ENCODE measurements at regions not wholly inside any gene's neighbourhood (a gene's known extent, or its start where the extent isn't known, plus 50 kb on each side); places are given as distances from the start of the nearest gene placed in this dataset.

- Histone ChIP-seq H3K4me3 (no peak overlapping the region), H3K4me1 (replicated peaks in 1 of 2) (peaks cover 2 to 12% of the 10 kb centered on the region in 2 donors), H3K27ac (no peak overlapping the region)
- 48 to 100% (median 76%) methylated on average over 2 of the region's 2 CpGs; no CpG with 5 or more reads in 4 of the 10 experiments for WGBS, 10 experiments
- in situ Hi-C loops (cut with MboI; ENCODE audit: low pct_unique_long_range_greater_than_20kb in 2 of 9, low sequenced_read_pairs in 9 of 9, unreplicated experiment in 9 of 9) = no loop called here
- ATAC-seq (replicated peaks in 6 of 8) = peak in 3 of 8 experiments; percentile 54 to 84 (median 80)
Measured at GRCh38 chr10:33112831-33113455, 154.9 kb upstream of the ITGB1 start.

DNA sequence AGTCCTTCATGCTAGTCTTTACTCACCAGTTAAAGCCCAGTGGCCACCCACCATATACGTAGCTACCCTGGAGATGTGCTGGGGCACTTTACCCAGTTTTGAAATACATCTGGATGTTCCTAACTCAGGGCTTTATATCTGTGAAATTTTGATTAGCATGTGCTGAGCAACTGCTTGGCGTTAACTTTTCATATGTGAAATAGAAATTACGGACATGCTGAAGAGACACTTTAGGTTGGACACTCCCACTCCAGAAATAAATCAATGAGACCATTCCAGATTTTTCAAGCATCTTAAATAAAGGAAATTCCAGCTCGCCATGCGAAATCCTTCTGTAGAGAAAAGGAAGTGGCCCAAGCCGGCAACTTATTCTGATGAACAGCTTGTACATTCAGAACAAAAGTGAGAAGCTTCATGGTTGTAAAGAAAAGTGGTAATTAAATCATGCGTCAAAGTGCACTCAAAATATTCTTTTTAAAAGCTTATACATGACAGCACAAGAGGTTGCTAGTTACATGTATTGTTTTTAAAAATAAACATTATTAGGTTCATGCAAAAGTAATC lies 153.5 kb upstream of the ITGB1 start:
- no peak overlapping the region for H3K4me3 ChIP-seq
- no peak overlapping the region for H3K27ac ChIP-seq
- H3K4me1 ChIP-seq (replicated peaks in 1 of 2) = peaks cover 3 to 12% of the 10 kb centered on the region in 2 donors
- WGBS, 10 experiments = 79 to 100% (median 96%) methylated on average over 2 to 7 of the region's 7 CpGs; no CpG with 5 or more reads in 1 of the 10 experiments
- ATAC-seq (replicated peaks in 6 of 8) = no peak
- in situ Hi-C loops (cut with MboI; ENCODE audit: low pct_unique_long_range_greater_than_20kb in 2 of 9, low sequenced_read_pairs in 9 of 9, unreplicated experiment in 9 of 9) = no loop called here

- in situ Hi-C loops (cut with MboI; ENCODE audit: low pct_unique_long_range_greater_than_20kb in 2 of 9, low sequenced_read_pairs in 9 of 9, unreplicated experiment in 9 of 9) = no loop called here
- no peak overlapping the region for H3K4me3 ChIP-seq
- H3K4me1 ChIP-seq (replicated peaks in 1 of 2) = peaks cover 3 to 12% of the 10 kb centered on the region in 2 donors
- ATAC-seq (replicated peaks in 6 of 8) = no peak
- 50 to 94% (median 83%) methylated on average over 1 to 7 of the region's 7 CpGs; no CpG with 5 or more reads in 1 of the 10 experiments for WGBS, 10 experiments
- H3K27ac ChIP-seq = no peak overlapping the region
Measured at GRCh38 chr10:33109788-33110469, 151.9 kb upstream of the ITGB1 start.

DNA sequence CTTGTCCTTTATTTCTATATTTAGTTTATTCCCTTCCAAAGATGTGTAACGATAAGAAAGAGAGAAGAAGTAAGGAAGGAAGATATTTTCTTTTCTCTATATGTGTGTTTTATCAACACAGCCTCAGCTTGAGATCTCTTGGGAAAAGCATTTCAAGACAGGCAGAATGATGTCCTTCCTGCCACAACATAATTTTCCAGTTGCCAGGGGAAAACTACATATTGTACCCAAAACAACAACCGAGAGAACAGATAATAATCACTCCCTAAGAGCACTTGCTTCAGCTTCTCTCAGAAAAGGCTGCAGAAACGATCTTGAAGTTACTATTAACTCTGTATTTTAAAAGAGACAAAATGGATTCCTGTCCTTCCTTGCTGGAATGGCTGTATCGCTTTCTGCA lies 151.4 kb upstream of the ITGB1 start:
- in situ Hi-C loops (cut with MboI; ENCODE audit: low pct_unique_long_range_greater_than_20kb in 2 of 9, low sequenced_read_pairs in 9 of 9, unreplicated experiment in 9 of 9) = no loop called here
- Histone ChIP-seq H3K4me3 (no peak overlapping the region), H3K27ac (no peak overlapping the region), H3K4me1 (replicated peaks in 1 of 2) (peaks cover 3 to 12% of the 10 kb centered on the region in 2 donors)
- ATAC-seq (replicated peaks in 6 of 8) = no peak
- 58 to 100% (median 69%) methylated on average over 2 to 4 of the region's 4 CpGs; no CpG with 5 or more reads in 2 of the 10 experiments for WGBS, 10 experiments

DNA sequence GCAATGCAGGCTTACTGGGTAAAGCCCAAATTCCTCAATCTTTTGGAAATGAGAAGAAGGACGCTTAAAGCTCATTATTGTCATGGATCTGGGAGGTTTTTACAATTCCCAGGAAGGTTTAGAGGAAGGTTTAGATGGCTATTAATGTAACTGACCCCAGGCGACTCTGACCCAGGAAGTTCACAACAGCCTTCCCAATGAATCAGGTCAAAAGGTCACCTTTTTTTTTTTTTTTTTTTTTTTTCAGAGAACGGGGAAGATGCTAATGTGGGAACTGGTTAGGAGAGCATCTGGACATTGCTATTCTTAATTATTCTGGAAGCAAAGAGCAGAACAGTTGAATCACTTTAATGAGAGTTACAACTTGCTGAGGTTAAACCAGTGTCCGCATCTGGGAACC lies 149.9 kb upstream of the ITGB1 start:
- 27 to 93% (median 45%) methylated on average over 1 to 4 of the region's 4 CpGs; no CpG with 5 or more reads in 1 of the 10 experiments for WGBS, 10 experiments
- Histone ChIP-seq H3K27ac (no peak overlapping the region), H3K4me1 (replicated peaks in 1 of 2) (peaks cover 3 to 10% of the 10 kb centered on the region in 2 donors), H3K4me3 (no peak overlapping the region)
- in situ Hi-C loops (cut with MboI; ENCODE audit: low pct_unique_long_range_greater_than_20kb in 2 of 9, low sequenced_read_pairs in 9 of 9, unreplicated experiment in 9 of 9) = no loop called here
- ATAC-seq (replicated peaks in 6 of 8) = no peak

DNA sequence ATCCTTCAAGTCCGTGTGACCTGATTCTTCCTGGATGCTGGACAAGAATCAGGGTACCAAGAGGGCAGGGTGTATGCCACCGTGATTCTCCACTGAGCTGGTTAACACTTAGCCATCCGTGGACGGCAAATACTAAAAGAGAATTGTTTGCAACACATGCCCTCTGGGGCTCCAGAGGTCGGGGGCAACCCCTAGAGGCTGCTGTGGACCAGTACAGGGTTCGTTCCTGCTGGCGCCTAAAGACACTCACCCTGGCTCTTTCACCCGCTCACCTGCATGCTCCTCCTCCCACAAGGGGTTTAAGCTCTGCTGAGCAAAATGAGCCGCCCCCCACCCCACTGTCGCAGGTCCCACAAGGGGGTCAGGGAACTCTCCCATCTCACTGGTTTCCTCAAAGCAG lies 148.7 kb upstream of the ITGB1 start:
- no peak for ATAC-seq (replicated peaks in 6 of 8)
- 64 to 100% (median 83%) methylated on average over 2 to 5 of the region's 10 CpGs; no CpG with 5 or more reads in 3 of the 10 experiments for WGBS, 10 experiments
- Histone ChIP-seq H3K4me1 (replicated peaks in 1 of 2) (peaks cover 3% of the 10 kb centered on the region in 2 donors), H3K4me3 (no peak overlapping the region), H3K27ac (no peak overlapping the region)
- in situ Hi-C loops (cut with MboI; ENCODE audit: low pct_unique_long_range_greater_than_20kb in 2 of 9, low sequenced_read_pairs in 9 of 9, unreplicated experiment in 9 of 9) = no loop called here

DNA sequence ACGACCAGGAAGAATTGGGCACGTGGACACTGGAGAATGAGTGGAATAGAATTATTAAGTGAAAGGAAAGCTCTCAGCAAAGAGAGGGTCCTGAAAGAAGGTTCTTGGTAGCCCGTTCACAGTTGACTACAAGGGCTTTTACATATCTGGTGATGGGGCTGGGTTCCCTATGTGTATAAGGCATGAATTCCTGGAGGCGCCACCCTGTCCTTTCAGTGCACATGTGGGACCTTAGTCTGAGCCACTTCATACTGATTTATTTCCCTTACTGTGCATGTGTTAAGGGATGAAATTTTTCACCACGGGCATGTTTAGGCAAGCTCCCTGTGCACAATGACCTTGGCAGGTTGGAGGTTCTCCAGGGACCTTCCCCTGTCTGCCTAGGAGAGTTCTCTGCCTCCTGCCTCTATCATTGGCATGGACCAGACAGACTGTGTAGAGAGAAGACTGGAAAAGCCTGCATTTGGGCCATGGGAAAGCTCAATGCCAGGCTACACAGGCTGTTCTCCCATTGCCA lies 145.9 kb upstream of the ITGB1 start:
- peak in 2 of 8 experiments; percentile 58 to 71 for ATAC-seq (replicated peaks in 6 of 8)
- in situ Hi-C loops (cut with MboI; ENCODE audit: low pct_unique_long_range_greater_than_20kb in 2 of 9, low sequenced_read_pairs in 9 of 9, unreplicated experiment in 9 of 9) = no loop called here
- Histone ChIP-seq H3K27ac (no peak overlapping the region), H3K4me1 (replicated peaks in 1 of 2) (peaks cover 0 to 3% of the 10 kb centered on the region in 2 donors), H3K4me3 (no peak overlapping the region)
- 31 to 100% (median 56%) methylated on average over 1 to 4 of the region's 5 CpGs; no CpG with 5 or more reads in 2 of the 10 experiments for WGBS, 10 experiments

GRCh38 chr10:33102071-33102470 lies 144.0 kb upstream of the ITGB1 start:
- 40 to 100% (median 73%) methylated on average over 1 to 5 of the region's 5 CpGs; no CpG with 5 or more reads in 3 of the 10 experiments for WGBS, 10 experiments
- no peak overlapping the region for H3K27ac ChIP-seq
- in situ Hi-C loops (cut with MboI; ENCODE audit: low pct_unique_long_range_greater_than_20kb in 2 of 9, low sequenced_read_pairs in 9 of 9, unreplicated experiment in 9 of 9) = no loop called here
- ATAC-seq (replicated peaks in 6 of 8) = no peak
- no peak overlapping the region for H3K4me3 ChIP-seq
- H3K4me1 ChIP-seq (replicated peaks in 1 of 2) = no peaks in the 10 kb centered on the region

GRCh38 chr10:33101392-33101787 lies 143.4 kb upstream of the ITGB1 start:
- Histone ChIP-seq H3K4me3 (no peak overlapping the region), H3K4me1 (replicated peaks in 1 of 2) (no peaks in the 10 kb centered on the region), H3K27ac (no peak overlapping the region)
- in situ Hi-C loops (cut with MboI; ENCODE audit: low pct_unique_long_range_greater_than_20kb in 2 of 9, low sequenced_read_pairs in 9 of 9, unreplicated experiment in 9 of 9) = no loop called here
- no peak for ATAC-seq (replicated peaks in 6 of 8)
- WGBS, 10 experiments = 62 to 88% (median 73%) methylated on average over 2 to 3 of the region's 3 CpGs; no CpG with 5 or more reads in 1 of the 10 experiments

- H3K27ac ChIP-seq = no peak overlapping the region
- ATAC-seq (replicated peaks in 6 of 8) = peak in 5 of 8 experiments; percentile 23 to 83 (median 56)
- no peaks in the 10 kb centered on the region for H3K4me1 ChIP-seq (replicated peaks in 1 of 2)
- in situ Hi-C loops (cut with MboI; ENCODE audit: low pct_unique_long_range_greater_than_20kb in 2 of 9, low sequenced_read_pairs in 9 of 9, unreplicated experiment in 9 of 9) = no loop called here
- H3K4me3 ChIP-seq = no peak overlapping the region
- WGBS, 10 experiments = 0 to 100% (median 100%) methylated on average over 1 of the region's 1 CpG; no CpG with 5 or more reads in 3 of the 10 experiments
Measured at GRCh38 chr10:33100781-33101391, 142.9 kb upstream of the ITGB1 start.

GRCh38 chr10:33099748-33100147 lies 141.7 kb upstream of the ITGB1 start:
- 0 to 100% (median 50%) methylated on average over 1 of the region's 1 CpG; no CpG with 5 or more reads in 4 of the 10 experiments for WGBS, 10 experiments
- H3K4me3 ChIP-seq = no peak overlapping the region
- ATAC-seq (replicated peaks in 6 of 8) = no peak
- H3K4me1 ChIP-seq (replicated peaks in 1 of 2) = no peaks in the 10 kb centered on the region
- no peak overlapping the region for H3K27ac ChIP-seq
- in situ Hi-C loops (cut with MboI; ENCODE audit: low pct_unique_long_range_greater_than_20kb in 2 of 9, low sequenced_read_pairs in 9 of 9, unreplicated experiment in 9 of 9) = no loop called here

DNA sequence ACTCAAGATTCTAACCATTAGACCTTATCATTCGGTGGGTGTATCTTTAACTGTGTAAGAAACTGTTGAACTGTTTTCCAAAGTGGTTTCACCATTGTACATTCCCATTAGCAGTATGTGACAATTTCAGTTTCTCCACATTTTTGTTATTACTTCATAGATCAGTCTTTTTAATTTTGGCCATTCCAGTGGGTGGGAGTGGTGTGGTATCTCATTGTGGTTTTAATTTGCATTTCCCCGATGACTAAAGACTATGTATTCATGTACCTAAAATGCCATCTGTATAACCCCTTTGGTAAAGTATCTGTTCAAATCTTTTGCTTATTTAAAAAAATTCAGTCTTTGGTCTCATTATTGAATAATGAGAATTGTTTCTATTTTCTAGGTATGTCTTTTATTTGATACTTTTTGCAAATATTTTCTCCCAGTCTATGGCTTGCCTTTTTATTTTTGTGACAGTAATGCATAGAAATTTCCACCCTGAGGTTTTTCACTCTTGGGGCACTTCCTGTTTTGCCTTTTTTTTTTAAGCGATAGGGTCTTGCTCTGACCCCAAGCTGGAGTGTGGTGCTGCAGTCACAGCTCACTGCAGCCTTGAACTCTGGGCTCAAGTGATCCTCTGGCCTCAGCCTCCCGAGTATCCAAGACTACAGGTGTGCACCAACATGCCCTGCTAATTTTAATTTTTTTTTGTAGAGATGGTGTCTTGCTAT lies 141.1 kb upstream of the ITGB1 start:
- in situ Hi-C loops (cut with MboI; ENCODE audit: low pct_unique_long_range_greater_than_20kb in 2 of 9, low sequenced_read_pairs in 9 of 9, unreplicated experiment in 9 of 9) = no loop called here
- H3K27ac ChIP-seq = no peak overlapping the region
- WGBS, 10 experiments = 31 to 100% (median 90%) methylated on average over 1 to 4 of the region's 4 CpGs
- H3K4me3 ChIP-seq = no peak overlapping the region
- ATAC-seq (replicated peaks in 6 of 8) = peak in 2 of 8 experiments; percentile 18 to 28
- H3K4me1 ChIP-seq (replicated peaks in 1 of 2) = no peaks in the 10 kb centered on the region
